Chondrocyte (in vitro differentiated cells): ENCODE measurements at regions not wholly inside any gene's neighbourhood (a gene's known extent, or its start where the extent isn't known, plus 50 kb on each side); places are given as distances from the start of the nearest gene placed in this dataset.

ENCODE experiments used
- DNase-seq: peaks from one replicate; pipeline ENCODE4 v3.0.0; 2021; ENCODE audit warnings: mixed read lengths, low spot score
- H3K27ac Mint-ChIP-seq: one replicate; pipeline ENCODE4 v1.8.0; 2021; ENCODE audit warnings: mild to moderate bottlenecking, moderate library complexity, mixed read lengths; ENCODE audit not compliant: unreplicated experiment
- H3K27me3 Mint-ChIP-seq: 2 replicates; pipeline ENCODE4 v1.8.0; 2021; ENCODE audit warnings: low read depth, mixed read lengths
- H3K36me3 Mint-ChIP-seq: 2 replicates; pipeline ENCODE4 v1.8.0; 2021; ENCODE audit warnings: low read depth, mixed read lengths
- H3K4me1 Mint-ChIP-seq: 2 replicates; pipeline ENCODE4 v1.8.0; 2021; ENCODE audit warnings: low read depth, mild to moderate bottlenecking, mixed read lengths
- H3K4me3 Mint-ChIP-seq: one replicate; pipeline ENCODE4 v1.8.0; 2021; ENCODE audit warnings: mild to moderate bottlenecking, moderate library complexity, mixed read lengths; ENCODE audit not compliant: unreplicated experiment
- H3K9me3 Mint-ChIP-seq: 2 replicates; pipeline ENCODE4 v1.8.0; 2021; ENCODE audit warnings: low read depth, mixed read lengths
- TF ChIP-seq, protein P1 (sequence below): fragments of 200-600 bp; sonication (generic); IDR thresholded peaks from 2 replicates; pipeline ENCODE4 v1.5.0; 2021; ENCODE audit warnings: antibody characterized with exemption, mild to moderate bottlenecking, moderate library complexity

- Mint-ChIP-seq H3K4me1 (peaks cover 5% of the 10 kb centered on the region), H3K9me3 (peaks cover 19% of the 10 kb centered on the region), H3K27me3 (no peaks in the 10 kb centered on the region), H3K27ac (no peak overlapping the region), H3K36me3 (peaks cover 7% of the 10 kb centered on the region), H3K4me3 (no peak overlapping the region)
- TF ChIP-seq, protein P1, sequence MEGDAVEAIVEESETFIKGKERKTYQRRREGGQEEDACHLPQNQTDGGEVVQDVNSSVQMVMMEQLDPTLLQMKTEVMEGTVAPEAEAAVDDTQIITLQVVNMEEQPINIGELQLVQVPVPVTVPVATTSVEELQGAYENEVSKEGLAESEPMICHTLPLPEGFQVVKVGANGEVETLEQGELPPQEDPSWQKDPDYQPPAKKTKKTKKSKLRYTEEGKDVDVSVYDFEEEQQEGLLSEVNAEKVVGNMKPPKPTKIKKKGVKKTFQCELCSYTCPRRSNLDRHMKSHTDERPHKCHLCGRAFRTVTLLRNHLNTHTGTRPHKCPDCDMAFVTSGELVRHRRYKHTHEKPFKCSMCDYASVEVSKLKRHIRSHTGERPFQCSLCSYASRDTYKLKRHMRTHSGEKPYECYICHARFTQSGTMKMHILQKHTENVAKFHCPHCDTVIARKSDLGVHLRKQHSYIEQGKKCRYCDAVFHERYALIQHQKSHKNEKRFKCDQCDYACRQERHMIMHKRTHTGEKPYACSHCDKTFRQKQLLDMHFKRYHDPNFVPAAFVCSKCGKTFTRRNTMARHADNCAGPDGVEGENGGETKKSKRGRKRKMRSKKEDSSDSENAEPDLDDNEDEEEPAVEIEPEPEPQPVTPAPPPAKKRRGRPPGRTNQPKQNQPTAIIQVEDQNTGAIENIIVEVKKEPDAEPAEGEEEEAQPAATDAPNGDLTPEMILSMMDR, result no peak
- no peak for DNase-seq
Measured at GRCh38 chr5:90201923-90202322, 207.6 kb downstream of the CETN3 start.

- Mint-ChIP-seq H3K36me3 (peaks cover 5% of the 10 kb centered on the region), H3K27ac (no peak overlapping the region), H3K27me3 (no peaks in the 10 kb centered on the region), H3K4me1 (peaks cover 14% of the 10 kb centered on the region), H3K4me3 (no peak overlapping the region), H3K9me3 (peaks cover 12% of the 10 kb centered on the region)
- no peak for DNase-seq
- TF ChIP-seq, protein P1, result no peak
Measured at GRCh38 chr5:90193185-90193822, 216.3 kb downstream of the CETN3 start.

- Mint-ChIP-seq H3K36me3 (peaks cover 5% of the 10 kb centered on the region), H3K4me1 (peaks cover 20% of the 10 kb centered on the region), H3K27ac (no peak overlapping the region), H3K9me3 (peaks cover 12% of the 10 kb centered on the region), H3K4me3 (no peak overlapping the region), H3K27me3 (no peaks in the 10 kb centered on the region)
- no peak for DNase-seq
- TF ChIP-seq, protein P1, result no peak
Measured at GRCh38 chr5:90191352-90192045, 218.1 kb downstream of the CETN3 start.

DNA sequence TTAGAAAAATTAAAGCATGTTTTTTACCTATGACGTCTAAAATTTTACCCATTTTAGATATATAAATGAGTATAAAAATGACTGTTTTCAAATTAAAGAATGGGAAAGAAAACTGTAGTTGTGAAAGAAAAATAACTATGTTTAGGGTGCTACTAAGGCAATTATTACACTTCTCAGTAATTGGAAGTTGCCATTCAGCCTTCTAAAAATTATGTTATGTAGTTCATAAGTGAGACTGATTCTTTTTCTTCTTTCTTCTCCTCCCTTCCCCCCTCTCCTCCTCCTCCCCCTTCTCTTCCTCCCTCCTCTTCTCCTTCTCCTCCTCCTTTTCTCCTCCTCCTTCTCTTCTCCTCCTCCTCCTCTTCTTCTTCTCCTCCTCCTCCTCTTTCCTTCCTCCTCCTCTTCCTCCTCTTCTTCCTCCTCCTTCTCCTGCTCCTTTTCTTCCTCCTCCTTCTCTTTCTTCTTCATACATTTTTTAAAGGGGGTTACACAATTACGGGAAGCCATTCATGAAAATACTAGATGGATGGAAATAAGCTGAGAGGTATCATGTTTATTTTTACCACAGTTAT is 223.6 kb downstream of the CETN3 start:
- H3K9me3 Mint-ChIP-seq, result no peaks in the 10 kb centered on the region
- TF ChIP-seq, protein P1, result no peak
- H3K27ac Mint-ChIP-seq, result no peak overlapping the region
- DNase-seq, result no peak
- peaks cover 37% of the 10 kb centered on the region for H3K4me1 Mint-ChIP-seq
- H3K27me3 Mint-ChIP-seq, result no peaks in the 10 kb centered on the region
- H3K36me3 Mint-ChIP-seq, result no peaks in the 10 kb centered on the region
- H3K4me3 Mint-ChIP-seq, result no peak overlapping the region

DNA sequence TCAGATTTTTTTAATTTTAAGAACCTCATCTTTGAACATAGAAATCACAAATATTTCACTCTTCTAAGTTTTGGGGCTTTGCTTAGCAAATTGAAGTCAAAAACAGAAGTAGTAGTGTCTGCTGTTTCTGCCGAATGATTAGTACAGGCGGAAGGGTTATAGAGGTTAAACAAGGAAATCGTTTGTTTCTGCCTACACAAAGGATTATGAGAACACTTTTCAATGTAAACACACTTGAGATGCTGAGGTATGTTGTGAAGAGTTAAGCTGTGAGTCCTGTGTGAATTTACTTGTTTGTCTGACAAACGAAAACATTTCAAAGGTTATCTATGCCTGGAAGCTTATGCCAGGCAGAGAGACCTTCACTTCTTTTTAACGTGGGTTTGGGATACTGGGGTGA is 224.8 kb downstream of the CETN3 start:
- TF ChIP-seq, protein P1, result no peak
- Mint-ChIP-seq H3K27me3 (no peaks in the 10 kb centered on the region), H3K9me3 (no peaks in the 10 kb centered on the region), H3K4me3 (no peak overlapping the region), H3K27ac (no peak overlapping the region), H3K4me1 (peaks cover 37% of the 10 kb centered on the region), H3K36me3 (no peaks in the 10 kb centered on the region)
- DNase-seq, result no peak
